GM12865 (cell line): ENCODE measurements at regions not wholly inside any gene's neighbourhood (a gene's known extent, or its start where the extent isn't known, plus 50 kb on each side); places are given as distances from the start of the nearest gene placed in this dataset.

ENCODE experiments used
- DNase-seq: peaks from one replicate; pipeline ENCODE4 v3.0.0; 2010; ENCODE audit warnings: low read depth
- H3K4me3 ChIP-seq: 2 replicates; pipeline ENCODE4 v1.5.1; 2011; ENCODE audit warnings: mild to moderate bottlenecking, low read depth, low read length, control low read depth
- TF ChIP-seq, protein P1 (sequence below): IDR thresholded peaks from 2 replicates; pipeline ENCODE4 v1.5.1; 2011; ENCODE audit warnings: low read length, control low read depth, low read depth, inconsistent platforms; ENCODE audit not compliant: insufficient read depth; ENCODE audit errors: missing control alignments

- H3K4me3 ChIP-seq = no peak overlapping the region
- DNase-seq = no peak
- TF ChIP-seq, protein P1, sequence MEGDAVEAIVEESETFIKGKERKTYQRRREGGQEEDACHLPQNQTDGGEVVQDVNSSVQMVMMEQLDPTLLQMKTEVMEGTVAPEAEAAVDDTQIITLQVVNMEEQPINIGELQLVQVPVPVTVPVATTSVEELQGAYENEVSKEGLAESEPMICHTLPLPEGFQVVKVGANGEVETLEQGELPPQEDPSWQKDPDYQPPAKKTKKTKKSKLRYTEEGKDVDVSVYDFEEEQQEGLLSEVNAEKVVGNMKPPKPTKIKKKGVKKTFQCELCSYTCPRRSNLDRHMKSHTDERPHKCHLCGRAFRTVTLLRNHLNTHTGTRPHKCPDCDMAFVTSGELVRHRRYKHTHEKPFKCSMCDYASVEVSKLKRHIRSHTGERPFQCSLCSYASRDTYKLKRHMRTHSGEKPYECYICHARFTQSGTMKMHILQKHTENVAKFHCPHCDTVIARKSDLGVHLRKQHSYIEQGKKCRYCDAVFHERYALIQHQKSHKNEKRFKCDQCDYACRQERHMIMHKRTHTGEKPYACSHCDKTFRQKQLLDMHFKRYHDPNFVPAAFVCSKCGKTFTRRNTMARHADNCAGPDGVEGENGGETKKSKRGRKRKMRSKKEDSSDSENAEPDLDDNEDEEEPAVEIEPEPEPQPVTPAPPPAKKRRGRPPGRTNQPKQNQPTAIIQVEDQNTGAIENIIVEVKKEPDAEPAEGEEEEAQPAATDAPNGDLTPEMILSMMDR = no peak
Observed at GRCh38 chrX:15050395-15050794, 177.2 kb downstream of the MOSPD2 start.

- DNase-seq = no peak
- no peak overlapping the region for H3K4me3 ChIP-seq
- TF ChIP-seq, protein P1 = no peak
Observed at GRCh38 chrX:15043538-15043937, 170.3 kb downstream of the MOSPD2 start.

DNA sequence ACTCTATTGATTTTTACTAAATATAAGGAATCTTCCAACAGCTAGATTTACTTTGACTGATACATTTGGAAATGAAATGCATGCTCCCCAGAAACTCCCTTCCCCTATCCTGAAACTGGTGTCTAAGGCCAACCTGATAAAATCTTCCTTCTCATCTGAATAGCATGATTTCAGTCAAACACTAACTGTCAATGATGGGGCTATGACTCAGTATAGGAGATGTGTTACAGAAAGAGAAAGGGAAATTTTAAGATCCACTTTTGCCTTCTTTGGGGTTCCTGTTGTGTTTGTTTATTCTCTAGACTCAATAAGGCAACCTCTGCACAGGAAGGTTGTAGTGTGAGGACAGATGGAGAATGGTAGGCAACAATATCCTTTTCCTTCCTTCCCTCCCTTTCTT is 160.7 kb downstream of the MOSPD2 start:
- no peak for DNase-seq
- TF ChIP-seq, protein P1 = no peak
- no peak overlapping the region for H3K4me3 ChIP-seq

GRCh38 chrX:15017491-15017890 is 144.3 kb downstream of the MOSPD2 start:
- H3K4me3 ChIP-seq = no peak overlapping the region
- no peak for DNase-seq
- TF ChIP-seq, protein P1 = no peak

- no peak overlapping the region for H3K4me3 ChIP-seq
- DNase-seq = no peak
- TF ChIP-seq, protein P1 = no peak
Observed at GRCh38 chrX:15016051-15016450, 142.8 kb downstream of the MOSPD2 start.

DNA sequence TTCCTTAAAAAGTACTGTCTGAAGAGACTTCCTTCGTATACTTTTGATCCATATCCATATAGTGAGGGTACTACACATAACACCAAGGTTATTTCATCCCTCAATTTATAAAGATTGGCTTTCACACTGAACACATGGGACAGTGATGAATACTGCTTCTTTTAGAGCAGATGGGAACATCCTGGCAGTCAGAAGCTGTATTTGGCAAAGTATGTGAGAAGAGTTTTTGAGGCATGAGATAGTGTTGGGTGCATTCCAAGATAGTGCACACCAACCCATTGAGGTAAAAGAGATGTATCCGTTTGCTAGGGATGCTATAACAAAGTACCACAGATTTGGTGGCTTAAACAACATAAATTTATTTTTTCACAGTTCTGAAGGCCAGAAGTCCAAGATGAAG is 141.1 kb downstream of the MOSPD2 start:
- TF ChIP-seq, protein P1 = no peak
- no peak overlapping the region for H3K4me3 ChIP-seq
- no peak for DNase-seq

- DNase-seq = no peak
- TF ChIP-seq, protein P1 = no peak
- no peak overlapping the region for H3K4me3 ChIP-seq
Observed at GRCh38 chrX:15013461-15013860, 140.2 kb downstream of the MOSPD2 start.
